ENCODE measurements at regions not wholly inside any gene's neighbourhood (a gene's known extent, or its start where the extent isn't known, plus 50 kb on each side); places are given as distances from the start of the nearest gene placed in this dataset.

GRCh38 chr14:42229976-42230375, 623.3 kb downstream of the LRFN5 start:
- DNase-seq, result no peak

GRCh38 chr14:42229294-42229693, 622.6 kb downstream of the LRFN5 start:
- no peak for DNase-seq

GRCh38 chr14:42228611-42229010, 621.9 kb downstream of the LRFN5 start:
- DNase-seq, result no peak

- DNase-seq, result peak; percentile 1
These were observed 617.6 kb downstream of the LRFN5 start for GRCh38 chr14:42224053-42224888.

DNA sequence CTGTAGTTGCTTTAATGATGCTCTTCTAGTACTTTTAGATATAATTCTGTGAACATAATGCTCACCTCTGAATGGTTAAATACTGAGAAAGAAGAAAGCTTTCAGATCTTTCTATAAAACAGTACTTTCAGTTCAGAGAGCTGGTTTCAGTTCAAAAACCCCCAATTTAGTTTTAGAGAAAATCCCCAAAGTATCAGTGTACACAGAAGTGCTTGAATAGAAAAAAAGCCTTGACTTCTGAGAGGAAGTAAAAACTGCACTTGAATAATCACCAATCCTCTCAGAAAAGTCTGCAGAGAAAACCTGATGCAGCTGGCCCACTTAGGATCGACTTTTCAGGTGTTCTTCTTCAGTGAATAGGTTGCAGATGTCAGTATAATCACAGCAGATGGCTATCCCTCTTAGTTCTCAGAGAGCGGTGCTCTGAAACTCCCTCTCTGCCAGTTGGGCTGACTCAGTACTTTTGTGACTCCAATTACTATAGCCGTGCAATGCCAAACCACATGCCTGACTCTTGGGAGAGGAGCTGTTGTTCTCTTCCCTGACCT, 616.3 kb downstream of the LRFN5 start:
- DNase-seq, result no peak

DNA sequence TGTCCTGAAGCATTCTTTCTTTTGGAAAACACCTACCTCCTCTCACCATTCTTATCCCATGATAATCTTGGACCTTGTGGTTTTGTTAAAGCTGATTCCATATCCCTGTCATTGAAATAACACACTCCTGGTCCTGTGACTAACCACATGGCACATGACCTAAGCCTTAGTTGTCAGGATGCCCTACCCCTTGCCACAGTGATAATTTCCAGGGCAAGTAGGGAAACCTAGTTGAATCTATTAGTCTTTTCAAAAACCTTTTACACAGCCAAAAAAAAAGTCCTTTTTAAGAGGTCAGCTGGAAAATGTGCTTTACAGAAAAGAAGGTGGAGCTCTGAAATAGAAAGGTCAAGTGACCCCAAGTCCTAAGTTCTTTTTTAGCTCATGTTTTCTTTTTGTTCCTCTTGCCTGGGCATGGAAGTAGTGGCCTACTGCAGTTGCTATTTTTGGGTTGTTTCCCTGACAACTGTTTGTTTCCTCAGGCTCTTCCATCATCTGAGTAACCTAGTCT, 608.4 kb downstream of the LRFN5 start:
- DNase-seq, result no peak

- no peak for DNase-seq
These were observed 594.3 kb downstream of the LRFN5 start for GRCh38 chr14:42200957-42201356.

- no peak for DNase-seq
These were observed 591.3 kb downstream of the LRFN5 start for GRCh38 chr14:42198010-42198409.

GRCh38 chr14:42192738-42193653, 586.3 kb downstream of the LRFN5 start:
- no peak for DNase-seq

GRCh38 chr14:42190744-42191143, 584.1 kb downstream of the LRFN5 start:
- DNase-seq, result no peak

DNA sequence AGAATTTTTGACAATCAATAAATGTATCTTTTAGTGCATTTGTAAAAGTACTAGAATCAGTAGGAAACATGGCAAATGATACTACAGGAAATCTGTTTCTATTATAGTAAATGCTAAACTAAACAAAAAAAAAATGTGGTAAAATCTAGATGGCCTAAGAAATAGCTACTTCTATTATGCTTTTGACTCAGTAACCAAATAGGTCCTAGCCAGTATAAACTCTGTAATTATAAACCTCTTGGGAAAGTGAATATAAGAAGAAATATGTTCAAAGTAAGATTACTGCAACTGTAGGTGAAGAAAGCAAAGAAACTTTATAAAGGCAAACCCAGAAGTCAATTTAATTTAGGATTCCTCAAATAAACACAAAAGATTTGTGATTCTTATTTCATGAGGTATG, 581.2 kb downstream of the LRFN5 start:
- no peak for DNase-seq

GRCh38 chr14:42185718-42186117, 579.0 kb downstream of the LRFN5 start:
- DNase-seq, result no peak

DNA sequence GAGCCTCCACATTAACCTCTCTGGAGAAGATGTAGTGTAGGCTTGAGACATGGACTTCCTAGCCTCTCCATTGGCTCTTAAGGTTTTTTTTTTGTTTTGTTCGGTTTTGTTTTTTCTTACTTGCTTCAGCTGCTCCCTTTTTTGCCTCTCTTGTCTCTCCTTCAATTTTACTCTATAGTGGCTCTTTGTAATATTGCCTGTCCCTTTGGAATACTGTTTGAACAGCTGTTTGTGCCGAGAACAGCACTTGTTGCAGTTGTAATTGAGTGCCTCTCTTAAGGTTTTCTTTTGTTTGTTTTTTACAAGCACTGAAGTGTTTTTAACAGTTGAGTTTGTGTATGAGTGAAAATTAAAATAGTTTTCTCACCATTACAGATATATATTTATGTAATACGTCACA, 567.7 kb downstream of the LRFN5 start:
- no peak for DNase-seq

- no peak for DNase-seq
These were observed 566.5 kb downstream of the LRFN5 start for GRCh38 chr14:42173206-42173605.

- DNase-seq, result no peak
These were observed 565.6 kb downstream of the LRFN5 start for GRCh38 chr14:42172304-42172703.

DNA sequence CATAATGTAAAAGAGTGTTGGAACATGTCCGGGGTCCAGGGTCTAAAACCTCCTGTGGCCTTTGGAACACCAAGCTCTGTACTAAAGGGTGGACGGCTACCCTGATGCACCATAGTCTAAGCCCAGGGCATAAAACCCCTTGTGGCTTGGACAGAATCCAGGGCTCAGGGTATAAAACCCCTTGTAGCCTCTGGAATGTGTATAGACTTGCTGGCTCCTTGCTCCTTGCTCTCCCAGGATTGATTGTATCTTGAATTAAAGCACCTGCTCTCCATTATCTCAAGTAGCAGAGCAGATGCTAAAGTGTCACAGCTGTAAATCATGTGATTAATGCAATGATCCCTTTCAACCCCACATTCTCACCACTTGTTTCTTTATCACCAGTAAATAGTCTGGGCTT, 556.5 kb downstream of the LRFN5 start:
- no peak for DNase-seq

GRCh38 chr14:42159138-42159537, 552.5 kb downstream of the LRFN5 start:
- no peak for DNase-seq

DNA sequence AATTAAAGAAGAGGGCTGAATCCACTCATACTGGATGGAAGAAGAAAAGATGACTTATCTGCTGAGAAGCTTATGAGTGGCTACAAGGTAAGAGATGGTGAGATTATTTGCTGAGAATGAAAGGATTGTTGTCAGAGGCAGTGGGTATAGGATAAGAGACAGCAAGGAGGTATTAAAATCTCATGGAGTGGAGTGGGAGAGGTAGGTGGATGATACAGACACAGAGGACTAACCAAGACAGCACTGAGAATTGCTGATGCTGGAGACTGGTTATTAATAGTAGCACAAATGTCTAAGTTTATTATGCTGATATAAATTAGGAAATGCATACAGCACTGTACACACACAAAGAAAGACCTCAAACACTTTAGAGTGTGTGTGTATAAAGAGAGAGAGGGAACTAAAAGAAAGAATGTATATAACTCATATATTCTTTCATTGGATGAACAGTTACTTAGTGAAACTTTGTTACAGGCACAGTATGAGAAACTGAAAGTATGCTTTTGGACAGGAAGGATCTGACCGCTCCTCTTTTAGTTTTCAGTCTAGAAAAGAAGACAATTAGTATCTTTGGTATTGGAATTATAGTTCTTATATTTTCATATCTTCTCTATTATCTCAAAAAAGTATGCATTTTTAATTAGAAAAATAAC, 543.1 kb downstream of the LRFN5 start:
- no peak for DNase-seq

DNA sequence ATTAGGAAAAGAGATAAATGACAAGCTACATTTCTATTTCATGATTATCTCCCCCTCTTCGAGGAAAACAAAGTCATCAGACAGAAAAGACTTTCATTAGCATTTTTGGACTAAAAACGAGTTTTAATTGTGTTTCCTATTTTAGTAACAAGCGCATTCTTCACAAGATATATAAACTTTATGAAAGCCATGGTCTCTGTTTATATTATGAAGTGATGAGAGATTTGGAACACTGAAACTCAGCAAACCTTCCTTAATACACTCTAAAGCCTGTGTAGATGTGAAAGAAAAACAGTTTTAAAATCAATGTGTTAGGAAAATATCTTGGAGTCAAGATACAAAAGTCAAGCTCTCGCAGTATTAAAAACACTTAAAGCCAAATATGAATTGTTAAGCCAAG, 539.1 kb downstream of the LRFN5 start:
- DNase-seq, result no peak

GRCh38 chr14:42143114-42143513, 536.4 kb downstream of the LRFN5 start:
- no peak for DNase-seq

DNA sequence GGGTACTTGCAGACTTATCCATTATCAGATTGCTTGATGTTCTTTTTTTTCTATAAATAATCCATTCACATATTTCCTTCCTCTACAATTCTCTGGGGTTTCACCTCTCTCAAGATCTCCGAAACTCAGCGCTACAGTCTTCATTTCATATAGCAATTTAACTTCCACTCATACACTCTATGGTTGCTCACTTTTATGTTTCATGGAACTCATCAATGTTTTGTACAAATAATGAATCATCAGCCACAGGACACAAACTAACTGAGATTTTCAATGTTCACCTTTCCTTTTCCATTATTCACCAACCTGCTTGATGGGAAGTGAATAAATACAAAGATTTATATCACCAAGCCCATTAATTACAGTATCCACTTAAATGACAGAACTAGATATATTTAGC, 534.7 kb downstream of the LRFN5 start:
- DNase-seq, result no peak

GRCh38 chr14:42140831-42141279, 534.2 kb downstream of the LRFN5 start:
- no peak for DNase-seq

DNA sequence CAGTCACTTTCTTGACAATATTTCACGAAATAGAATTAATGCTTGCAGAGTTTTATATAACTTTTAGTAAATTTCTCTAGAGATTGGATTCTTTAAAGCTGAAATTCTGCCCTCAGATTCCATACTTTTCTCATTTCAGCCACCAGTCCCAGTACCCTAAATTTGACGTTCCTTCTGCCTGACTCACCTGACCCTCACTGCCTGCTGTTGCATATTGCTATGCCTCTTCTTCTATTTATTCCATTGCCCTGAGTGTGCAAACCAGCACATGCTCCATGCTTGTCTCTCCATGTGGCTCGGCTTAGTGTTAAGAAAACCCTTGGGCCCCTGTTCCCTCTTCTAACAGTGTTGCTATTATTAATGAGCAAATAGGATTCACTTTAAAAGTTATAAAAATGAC, 533.3 kb downstream of the LRFN5 start:
- no peak for DNase-seq

All from CD4-positive, alpha-beta T cell treated with Interleukin-12 subunit alpha and Interleukin-12 subunit beta, for 1 hour (primary cell).